K562 (cell line): ENCODE measurements at regions not wholly inside any gene's neighbourhood (a gene's known extent, or its start where the extent isn't known, plus 50 kb on each side); places are given as distances from the start of the nearest gene placed in this dataset.

Source experiments
- BCL6 ChIP-seq: fragments of 250-450 bp; sonication (Bioruptor Pico); IDR thresholded peaks from 2 replicates; pipeline ENCODE4 v1.4.0; 2020
- BHLHE40 ChIP-seq: IDR thresholded peaks from 2 replicates; pipeline ENCODE4 v1.6.1; 2011; ENCODE audit warnings: low read length, improper control_type of control experiment
- BRCA1 ChIP-seq, 2 experiments: fragments of 450-650 bp in 1 of 2; sonication (generic) in 1 of 2; formaldehyde crosslinking in 1 of 2; IDR thresholded peaks; 2 replicates each; pipeline versions ENCODE4 v1.5.0 to v1.6.1; 2017 to 2020; ENCODE audit warnings: mild to moderate bottlenecking in 1 of 2, missing genetic modification reagents in 1 of 2
- CBX1 ChIP-seq: sonication (generic); IDR thresholded peaks from 2 replicates; pipeline ENCODE4 v1.6.1; 2016; ENCODE audit warnings: antibody characterized with exemption, low read depth, mild to moderate bottlenecking
- DACH1 ChIP-seq: fragments of 450-650 bp; IDR thresholded peaks from 2 replicates; pipeline ENCODE4 v1.6.1; 2018; ENCODE audit not compliant: partially characterized antibody
- EGR1 ChIP-seq: fragments of 450-650 bp; conservative IDR thresholded peaks from 2 replicates; pipeline ENCODE4 v1.6.1; 2017; ENCODE audit warnings: mild to moderate bottlenecking
- ESRRA ChIP-seq: fragments of 450-650 bp; IDR thresholded peaks from 2 replicates; pipeline ENCODE4 v1.6.1; 2014; ENCODE audit warnings: low read depth, mild to moderate bottlenecking, moderate library complexity, borderline replicate concordance
- FOXA3 ChIP-seq, 2 experiments: fragments of 450-650 bp in 1 of 2; sonication (generic) in 1 of 2; formaldehyde crosslinking; IDR thresholded peaks in 1 of 2; conservative IDR thresholded peaks in 1 of 2; 2 replicates each; pipeline versions ENCODE4 v1.4.0 to v1.8.0; 2020 to 2022; ENCODE audit warnings: mild to moderate bottlenecking in 2 of 2, missing genetic modification reagents in 1 of 2
- FOXK1 ChIP-seq: sonication (generic); formaldehyde crosslinking; IDR thresholded peaks from 2 replicates; pipeline ENCODE4 v1.8.0; 2022; ENCODE audit warnings: missing genetic modification reagents, mild to moderate bottlenecking, borderline replicate concordance
- GTF2A2 ChIP-seq: IDR thresholded peaks from 2 replicates; pipeline ENCODE4 v1.6.1; 2016; ENCODE audit warnings: mild to moderate bottlenecking, missing genetic modification characterization, missing compliant biosample characterization
- HDGF ChIP-seq: fragments of 450-650 bp; IDR thresholded peaks from 2 replicates; pipeline ENCODE4 v1.6.1; 2016
- MECOM ChIP-seq: fragments of 250-450 bp; sonication (Bioruptor Pico); IDR thresholded peaks from 2 replicates; pipeline ENCODE4 v1.8.0; 2022; ENCODE audit warnings: inconsistent platforms
- POLR2AphosphoS2 ChIP-seq: IDR thresholded peaks from 2 replicates; pipeline ENCODE4 v1.6.1; 2012; ENCODE audit warnings: low read length, improper control_type of control experiment
- POLR2B ChIP-seq: fragments of 450-650 bp; IDR thresholded peaks from 2 replicates; pipeline ENCODE4 v1.6.1; 2018; ENCODE audit warnings: low read depth; ENCODE audit not compliant: partially characterized antibody
- PTBP1 ChIP-seq: fragments of 200-400 bp; formaldehyde crosslinking; IDR thresholded peaks from 2 replicates; pipeline ENCODE4 v1.6.1; 2017; ENCODE audit warnings: low read depth, low read length
- RCOR1 ChIP-seq, 2 experiments: IDR thresholded peaks; 2 replicates each; pipeline ENCODE4 v1.6.1; 2012; ENCODE audit warnings: low read depth in 2 of 2, low read length in 2 of 2, borderline replicate concordance in 1 of 2, improper control_type of control experiment in 1 of 2
- SMARCA5 ChIP-seq: fragments of 450-650 bp; IDR thresholded peaks from 2 replicates; pipeline ENCODE4 v1.6.1; 2016
- TAF1 ChIP-seq: IDR thresholded peaks from 2 replicates; pipeline ENCODE4 v1.6.1; 2011; ENCODE audit warnings: mild to moderate bottlenecking, low read length, moderate library complexity; ENCODE audit not compliant: insufficient read depth, control insufficient read depth, severe bottlenecking; ENCODE audit errors: extremely low read depth
- TFAM ChIP-seq: fragments of 250-450 bp; sonication (Bioruptor Pico); conservative IDR thresholded peaks from 2 replicates; pipeline ENCODE4 v1.5.0; 2021; ENCODE audit warnings: mild to moderate bottlenecking, moderate library complexity
- ZFX ChIP-seq: sonication (generic); formaldehyde crosslinking; IDR thresholded peaks from 2 replicates; pipeline ENCODE4 v1.8.0; 2022; ENCODE audit warnings: mild to moderate bottlenecking, missing genetic modification reagents, moderate library complexity
- ZNF232 ChIP-seq: sonication (generic); formaldehyde crosslinking; IDR thresholded peaks from 2 replicates; pipeline ENCODE4 v1.8.0; 2022; ENCODE audit warnings: mild to moderate bottlenecking, missing genetic modification reagents
- ZNF311 ChIP-seq: fragments of 250-450 bp; sonication (Bioruptor Pico); IDR thresholded peaks from 2 replicates; pipeline ENCODE4 v1.4.0; 2020; ENCODE audit warnings: mild to moderate bottlenecking, moderate library complexity
- TF ChIP-seq, protein P1 (sequence below), 2 experiments: fragments of 250-450 bp in 1 of 2; fragments of 450-650 bp in 1 of 2; sonication (Bioruptor Pico) in 1 of 2; IDR thresholded peaks; 2 replicates each; pipeline versions ENCODE4 v1.6.1 to v1.8.0; 2016 to 2021; ENCODE audit warnings: mild to moderate bottlenecking in 2 of 2, moderate library complexity in 2 of 2, missing compliant biosample characterization in 1 of 2, missing genetic modification characterization in 1 of 2
- TF ChIP-seq, protein P2 (sequence below): IDR thresholded peaks from 2 replicates; pipeline ENCODE4 v1.6.1; 2016; ENCODE audit warnings: missing genetic modification characterization, missing compliant biosample characterization
- TF ChIP-seq, protein P3 (sequence below): fragments of 250-450 bp; sonication (Bioruptor Pico); IDR thresholded peaks from 2 replicates; pipeline ENCODE4 v1.5.0; 2021; ENCODE audit warnings: mild to moderate bottlenecking, borderline replicate concordance

DNA sequence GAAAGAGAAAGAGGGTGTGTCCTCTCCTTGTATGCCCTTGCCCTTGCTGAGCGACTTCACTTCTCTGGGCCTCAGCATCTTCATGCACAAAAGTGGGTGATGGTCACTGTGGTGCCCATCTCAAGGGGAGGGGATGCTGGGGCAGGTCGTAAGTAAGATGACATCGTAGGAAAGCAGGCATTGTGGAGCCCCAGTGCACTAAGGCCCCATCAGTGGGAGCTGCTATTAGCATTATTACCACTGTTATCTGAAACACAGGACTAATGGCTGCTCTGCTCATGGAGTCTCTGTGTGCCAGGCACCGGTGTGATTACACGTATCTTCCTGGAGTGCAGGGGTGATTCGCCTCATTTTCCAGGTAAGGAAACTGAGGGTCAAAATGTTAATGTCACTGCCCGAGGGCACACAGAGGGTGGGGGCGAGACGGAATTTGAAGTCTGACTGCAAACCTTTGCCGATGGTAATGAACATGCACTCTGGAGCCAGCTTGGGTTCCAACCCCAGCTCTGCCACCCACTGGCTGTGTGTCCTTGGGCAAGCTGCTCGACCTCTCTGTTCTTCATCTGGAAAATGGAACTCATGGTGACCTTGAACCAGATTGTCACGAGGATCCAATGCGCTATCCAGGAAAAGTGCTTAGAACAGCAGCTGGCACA is 63.2 kb upstream of the GSE1 start (continued):
- TF ChIP-seq ZFX (0 out of 2 replicates have a peak, but pooled peaks have one; percentile 8), RCOR1 (IDR thresholded peaks at IDR 0.05; ENCODE audit: borderline replicate concordance in 1 of 2, low read depth in 2 of 2, low read length in 2 of 2) (peak in 1 of 2 experiments; percentile 75; a peak in 2 of 4 replicates), TAF1 (no peak), CBX1 (peak; percentile 95), POLR2B (peak; percentile 20), FOXA3 (CRISPR knock-in tag; conservative IDR thresholded peaks at IDR 0.05 in 1 of 2, IDR thresholded peaks at IDR 0.05 in 1 of 2) (no peak), PTBP1 (peak; percentile 77; the same call in 1 of the 2 replicates), BHLHE40 (no peak), BRCA1 (IDR thresholded peaks at IDR 0.05) (no peak), BRCA1 (CRISPR knock-in tag; IDR thresholded peaks at IDR 0.05) (no peak), ESRRA (peak; percentile 60; the same call in 1 of the 2 replicates), TFAM (no peak), MECOM (CRISPR knock-in tag) (0 out of 2 replicates have a peak, but pooled peaks have one; percentile 31), EGR1 (no peak), ZNF311 (CRISPR knock-in tag) (no peak), BCL6 (CRISPR knock-in tag) (no peak), ZNF232 (0 out of 2 replicates have a peak, but pooled peaks have one; percentile 63), POLR2AphosphoS2 (peak; percentile 40; the same call in 1 of the 2 replicates), GTF2A2 (tag) (no peak), HDGF (0 out of 2 replicates have a peak, but pooled peaks have one; percentile 27), SMARCA5 (peak; percentile 89), FOXK1 (peak; percentile 71; the same call in 1 of the 2 replicates), DACH1 (peak; percentile 28)
- TF ChIP-seq, protein P1, sequence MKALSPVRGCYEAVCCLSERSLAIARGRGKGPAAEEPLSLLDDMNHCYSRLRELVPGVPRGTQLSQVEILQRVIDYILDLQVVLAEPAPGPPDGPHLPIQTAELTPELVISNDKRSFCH (CRISPR knock-in tag; IDR thresholded peaks at IDR 0.05), result no peak
- TF ChIP-seq, protein P1 (tag; IDR thresholded peaks at IDR 0.05), result 0 out of 2 replicates have a peak, but pooled peaks have one; percentile 29
- TF ChIP-seq, protein P2, sequence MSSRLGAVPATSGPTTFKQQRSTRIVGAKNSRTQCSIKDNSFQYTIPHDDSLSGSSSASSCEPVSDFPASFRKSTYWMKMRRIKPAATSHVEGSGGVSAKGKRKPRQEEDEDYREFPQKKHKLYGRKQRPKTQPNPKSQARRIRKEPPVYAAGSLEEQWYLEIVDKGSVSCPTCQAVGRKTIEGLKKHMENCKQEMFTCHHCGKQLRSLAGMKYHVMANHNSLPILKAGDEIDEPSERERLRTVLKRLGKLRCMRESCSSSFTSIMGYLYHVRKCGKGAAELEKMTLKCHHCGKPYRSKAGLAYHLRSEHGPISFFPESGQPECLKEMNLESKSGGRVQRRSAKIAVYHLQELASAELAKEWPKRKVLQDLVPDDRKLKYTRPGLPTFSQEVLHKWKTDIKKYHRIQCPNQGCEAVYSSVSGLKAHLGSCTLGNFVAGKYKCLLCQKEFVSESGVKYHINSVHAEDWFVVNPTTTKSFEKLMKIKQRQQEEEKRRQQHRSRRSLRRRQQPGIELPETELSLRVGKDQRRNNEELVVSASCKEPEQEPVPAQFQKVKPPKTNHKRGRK (tag), result no peak
- TF ChIP-seq, protein P3, sequence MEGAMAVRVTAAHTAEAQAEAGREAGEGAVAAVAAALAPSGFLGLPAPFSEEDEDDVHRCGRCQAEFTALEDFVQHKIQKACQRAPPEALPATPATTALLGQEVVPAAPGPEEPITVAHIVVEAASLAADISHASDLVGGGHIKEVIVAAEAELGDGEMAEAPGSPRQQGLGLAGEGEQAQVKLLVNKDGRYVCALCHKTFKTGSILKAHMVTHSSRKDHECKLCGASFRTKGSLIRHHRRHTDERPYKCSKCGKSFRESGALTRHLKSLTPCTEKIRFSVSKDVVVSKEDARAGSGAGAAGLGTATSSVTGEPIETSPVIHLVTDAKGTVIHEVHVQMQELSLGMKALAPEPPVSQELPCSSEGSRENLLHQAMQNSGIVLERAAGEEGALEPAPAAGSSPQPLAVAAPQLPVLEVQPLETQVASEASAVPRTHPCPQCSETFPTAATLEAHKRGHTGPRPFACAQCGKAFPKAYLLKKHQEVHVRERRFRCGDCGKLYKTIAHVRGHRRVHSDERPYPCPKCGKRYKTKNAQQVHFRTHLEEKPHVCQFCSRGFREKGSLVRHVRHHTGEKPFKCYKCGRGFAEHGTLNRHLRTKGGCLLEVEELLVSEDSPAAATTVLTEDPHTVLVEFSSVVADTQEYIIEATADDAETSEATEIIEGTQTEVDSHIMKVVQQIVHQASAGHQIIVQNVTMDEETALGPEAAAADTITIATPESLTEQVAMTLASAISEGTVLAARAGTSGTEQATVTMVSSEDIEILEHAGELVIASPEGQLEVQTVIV (CRISPR knock-in tag), result 0 out of 2 replicates have a peak, but pooled peaks have one; percentile 5
